ENCODE measurements at regions not wholly inside any gene's neighbourhood (a gene's known extent, or its start where the extent isn't known, plus 50 kb on each side); places are given as distances from the start of the nearest gene placed in this dataset.
"Not testable (repeated sequence)": the region's sequence is repeated elsewhere in the genome, so short reads cannot be mapped to it uniquely, and the experiment has no call there.

DNA sequence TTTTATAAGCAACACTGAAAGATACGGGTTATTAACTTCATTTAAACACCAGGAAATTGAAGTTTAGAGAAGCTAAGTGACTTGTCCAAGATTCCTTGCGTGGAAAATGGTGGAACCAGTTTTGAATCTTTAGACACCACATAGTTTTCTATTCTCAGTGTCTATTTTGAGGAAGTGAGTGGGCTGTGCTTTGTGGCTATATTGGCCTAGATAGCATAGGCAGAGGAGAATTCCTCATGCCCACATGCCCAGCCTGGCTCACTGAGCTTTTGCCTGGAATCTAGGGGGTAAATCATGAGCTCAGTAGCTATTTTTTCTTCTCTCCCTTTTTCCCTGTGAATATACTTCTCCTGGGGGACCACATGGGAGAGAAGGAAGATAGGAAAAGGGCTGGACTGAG, 431.3 kb downstream of the HS3ST3B1 start:
- DNase-seq (ENCODE audit: low read depth), result no peak

GRCh38 chr17:14731591-14731990, 430.7 kb downstream of the HS3ST3B1 start:
- no peak for DNase-seq (ENCODE audit: low read depth)

DNA sequence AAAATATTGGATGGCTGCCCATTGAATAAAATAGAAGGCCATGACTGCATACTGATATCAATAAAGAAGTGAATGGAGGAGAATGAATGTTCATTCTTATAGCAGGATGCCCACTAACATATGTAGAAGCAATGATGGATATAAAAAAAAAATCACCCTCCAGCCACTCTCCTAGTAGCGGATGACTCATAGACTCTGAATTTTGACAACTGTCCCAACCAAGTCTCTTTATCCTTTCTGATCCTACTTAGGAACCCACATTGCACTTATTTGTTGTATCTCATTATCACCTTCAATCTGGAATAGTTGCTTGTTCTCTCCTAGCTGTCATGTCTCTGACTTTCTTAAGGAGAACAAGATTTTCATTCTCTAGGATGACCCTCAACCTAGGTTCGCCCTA, 429.9 kb downstream of the HS3ST3B1 start:
- DNase-seq (ENCODE audit: low read depth), result no peak

- no peak for DNase-seq (ENCODE audit: low read depth)
These were observed 424.8 kb downstream of the HS3ST3B1 start for GRCh38 chr17:14725729-14726128.

- DNase-seq (ENCODE audit: low read depth), result no peak
These were observed 423.9 kb downstream of the HS3ST3B1 start for GRCh38 chr17:14724770-14725169.

GRCh38 chr17:14723349-14723748, 422.5 kb downstream of the HS3ST3B1 start:
- DNase-seq (ENCODE audit: low read depth), result not testable (repeated sequence)

DNA sequence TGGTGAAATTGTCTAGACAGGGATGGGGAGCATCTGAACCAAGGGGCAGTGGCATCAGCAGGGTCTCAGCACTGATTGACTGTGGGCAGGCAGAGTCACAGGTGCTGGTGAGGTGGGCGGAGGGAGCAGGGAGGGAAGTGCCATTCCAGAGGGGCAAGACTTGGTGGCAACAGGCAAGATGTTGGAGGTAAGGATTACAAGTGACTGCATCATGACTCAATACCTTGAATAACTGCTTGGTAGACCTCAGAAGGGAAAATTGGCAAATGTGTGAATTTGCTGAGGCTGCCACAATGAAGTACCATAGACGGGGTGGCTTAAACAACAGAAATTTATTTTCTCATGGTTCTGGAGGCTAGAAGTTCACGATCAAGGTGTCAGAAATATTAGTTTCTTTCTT, 419.1 kb downstream of the HS3ST3B1 start:
- no peak for DNase-seq (ENCODE audit: low read depth)

GRCh38 chr17:14717859-14718258, 417.0 kb downstream of the HS3ST3B1 start:
- no peak for DNase-seq (ENCODE audit: low read depth)

DNA sequence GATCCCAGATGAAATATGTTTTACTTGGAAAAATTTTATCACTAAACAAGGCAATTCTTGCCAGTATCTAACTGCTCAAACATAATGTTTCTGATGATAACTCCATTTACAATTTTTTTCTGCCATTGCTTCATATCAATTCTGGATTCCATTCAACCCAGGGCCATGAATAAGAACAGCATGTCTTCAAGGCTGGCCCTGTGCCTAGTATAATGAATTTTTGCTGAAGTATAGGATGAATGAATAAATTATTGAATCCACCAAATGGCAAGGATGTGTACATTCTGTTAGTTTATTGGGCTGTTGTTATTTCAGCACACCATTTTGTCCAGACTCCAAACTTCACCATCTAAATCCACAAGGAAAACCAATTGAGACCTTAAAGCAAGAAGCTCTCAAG, 414.7 kb downstream of the HS3ST3B1 start:
- no peak for DNase-seq (ENCODE audit: low read depth)

DNA sequence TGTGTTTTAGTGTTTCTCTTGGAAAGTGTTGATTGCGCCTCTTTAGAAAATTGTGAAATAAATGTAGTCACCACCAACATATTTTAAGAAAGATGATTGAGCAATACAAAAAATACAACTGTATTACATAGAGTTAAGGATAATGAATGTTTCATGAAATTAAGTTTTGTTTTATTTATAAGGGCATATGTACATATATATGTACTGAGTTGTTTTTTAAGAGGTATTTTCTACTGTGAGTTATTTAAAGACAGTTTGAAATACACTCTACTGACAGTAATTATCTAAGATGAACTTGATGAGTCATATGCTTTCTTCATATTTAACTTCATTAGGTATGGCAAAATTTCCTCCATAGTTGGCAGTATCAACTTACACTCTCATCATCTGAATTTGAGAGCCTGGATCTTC, 411.7 kb downstream of the HS3ST3B1 start:
- DNase-seq (ENCODE audit: low read depth), result no peak

DNA sequence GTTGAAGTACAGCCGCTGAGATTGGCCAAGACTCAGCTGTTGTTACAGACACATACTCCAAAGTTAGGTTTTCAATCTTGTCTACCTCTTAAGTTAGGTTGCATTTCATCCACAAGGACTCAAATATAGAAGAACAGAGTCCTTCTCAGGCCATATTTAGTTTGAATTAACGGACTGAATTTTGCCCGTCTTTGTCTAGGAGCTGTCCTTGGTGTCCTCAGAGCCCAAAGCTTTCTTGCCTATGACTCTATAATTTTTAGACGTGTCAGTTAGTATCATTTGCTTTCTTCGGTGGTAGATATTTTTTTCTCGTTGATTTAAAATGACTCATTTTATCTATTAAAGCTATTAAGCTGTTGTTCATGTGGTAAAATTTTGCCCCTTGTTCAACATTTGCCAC, 403.2 kb downstream of the HS3ST3B1 start:
- DNase-seq (ENCODE audit: low read depth), result no peak

DNA sequence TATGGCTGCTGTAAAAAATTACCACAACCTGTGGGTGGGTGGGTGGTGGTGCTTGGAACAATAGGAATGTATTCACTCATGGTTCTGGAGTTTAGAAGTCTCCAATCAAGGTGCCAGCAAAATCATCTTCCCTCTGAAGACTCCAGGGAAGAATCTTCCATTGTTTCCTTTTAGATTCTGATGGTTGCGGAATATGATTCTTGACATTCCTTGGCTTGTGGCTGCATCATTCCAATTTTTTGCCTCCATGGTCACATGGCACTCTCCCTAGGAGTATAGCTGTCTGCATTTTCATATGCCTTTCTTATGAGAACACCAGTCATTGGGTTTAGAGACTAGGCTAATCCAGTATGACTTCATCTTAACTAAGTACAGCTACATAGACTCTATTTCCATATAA, 401.0 kb downstream of the HS3ST3B1 start:
- no peak for DNase-seq (ENCODE audit: low read depth)

DNA sequence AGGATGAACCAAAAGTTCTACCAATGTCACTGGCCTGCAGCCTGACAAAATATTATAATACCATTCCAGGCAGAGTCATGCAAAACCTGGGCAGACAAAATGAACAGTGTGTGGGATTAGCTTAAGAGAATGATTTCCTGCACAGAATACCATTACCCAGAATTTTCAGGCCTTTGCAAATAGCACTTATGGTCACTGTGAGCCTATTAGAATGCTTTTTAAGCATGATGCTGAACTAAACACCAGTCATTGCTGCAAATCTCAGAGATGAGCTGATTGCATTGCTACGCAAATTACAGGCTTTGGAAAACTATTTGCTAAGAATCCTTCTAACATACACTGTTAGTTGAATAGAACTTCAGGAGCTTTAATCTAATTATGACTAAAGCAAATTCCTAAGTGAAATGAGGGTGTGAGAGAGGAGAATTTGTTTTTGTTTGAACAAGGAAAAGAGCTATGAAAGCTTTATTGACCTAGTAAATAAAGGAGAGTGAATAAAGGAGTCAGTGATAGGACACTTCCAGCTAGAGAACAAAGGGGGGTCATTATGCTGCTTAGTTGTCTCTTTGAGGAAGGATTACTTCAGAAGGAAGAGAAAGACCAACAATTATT, 398.8 kb downstream of the HS3ST3B1 start:
- no peak for DNase-seq (ENCODE audit: low read depth)

DNA sequence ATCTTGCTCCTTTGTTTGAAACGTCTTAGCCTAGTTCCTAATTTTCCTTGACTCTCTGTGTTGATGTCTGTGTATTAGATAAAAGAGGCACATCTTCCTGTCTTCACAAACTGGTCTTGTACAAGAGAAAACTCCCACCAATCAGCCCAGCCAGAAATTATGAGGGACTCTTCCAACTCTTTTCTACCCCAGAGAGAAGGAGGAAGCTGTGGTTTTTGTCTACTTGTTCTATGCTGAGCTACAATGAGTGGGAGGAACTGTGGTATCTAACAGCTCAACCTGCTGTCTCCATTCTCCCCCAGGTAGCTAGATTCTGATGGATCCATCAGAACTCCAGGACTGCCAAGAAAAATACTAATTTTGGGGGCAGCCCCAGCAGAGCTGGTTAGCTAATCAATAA, 392.5 kb downstream of the HS3ST3B1 start:
- DNase-seq (ENCODE audit: low read depth), result no peak

- DNase-seq (ENCODE audit: low read depth), result no peak
These were observed 389.8 kb downstream of the HS3ST3B1 start for GRCh38 chr17:14690704-14691103.

DNA sequence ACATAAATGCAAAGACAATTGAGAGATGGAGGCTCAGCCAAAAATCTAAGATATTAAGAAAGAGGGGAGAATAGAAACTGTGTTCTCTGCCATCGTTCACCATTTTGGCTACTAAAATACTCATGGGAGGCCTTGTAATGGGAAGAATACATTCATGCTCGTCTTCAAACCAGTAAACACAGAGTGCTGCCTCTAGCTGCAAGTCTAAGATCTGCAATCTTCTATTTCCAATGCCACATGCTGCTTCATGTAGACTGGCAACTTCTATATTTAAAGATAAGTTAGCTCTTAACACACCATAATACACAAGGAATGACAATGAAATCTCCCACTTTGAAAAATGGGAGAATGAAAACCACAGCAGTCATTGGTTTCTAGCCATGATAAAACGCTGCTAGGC, 387.3 kb downstream of the HS3ST3B1 start:
- no peak for DNase-seq (ENCODE audit: low read depth)

DNA sequence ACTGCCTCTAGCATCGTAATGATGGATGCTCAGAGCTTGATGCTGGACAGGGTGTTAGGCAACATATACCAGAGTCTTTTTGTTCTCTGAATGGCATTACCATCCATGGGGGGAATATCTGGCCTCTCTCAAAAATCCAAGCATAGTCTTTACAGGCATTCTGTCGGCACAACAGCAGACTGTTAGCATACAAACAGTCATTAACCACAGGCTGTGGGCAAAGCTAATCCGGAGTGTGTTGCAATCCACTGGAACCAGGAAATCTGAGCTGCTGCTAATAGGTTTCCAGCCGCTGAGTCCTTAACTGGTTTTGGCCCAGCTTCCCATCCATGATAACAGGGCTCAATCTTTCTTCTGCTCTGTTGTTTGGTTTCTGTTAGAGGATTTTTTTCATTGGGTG, 371.9 kb downstream of the HS3ST3B1 start:
- no peak for DNase-seq (ENCODE audit: low read depth)

DNA sequence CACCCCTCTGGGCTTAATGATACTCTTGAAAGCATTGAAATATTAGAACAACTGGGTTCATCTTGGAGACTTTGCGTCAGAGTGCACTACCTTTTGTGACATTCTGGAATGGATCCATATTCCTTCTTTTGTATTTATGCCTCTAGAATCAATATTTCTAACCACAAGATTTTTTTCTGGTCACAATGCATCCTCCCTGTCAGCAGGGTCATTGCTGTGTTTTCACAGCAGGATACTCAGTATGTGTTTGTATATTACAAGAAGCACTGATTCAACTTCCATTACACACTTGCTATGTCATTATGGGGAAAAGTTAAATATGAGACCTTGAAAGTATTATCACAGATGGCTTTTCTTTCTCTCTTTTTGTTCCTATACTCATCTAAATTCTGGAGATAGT, 370.0 kb downstream of the HS3ST3B1 start:
- DNase-seq (ENCODE audit: low read depth), result no peak

DNA sequence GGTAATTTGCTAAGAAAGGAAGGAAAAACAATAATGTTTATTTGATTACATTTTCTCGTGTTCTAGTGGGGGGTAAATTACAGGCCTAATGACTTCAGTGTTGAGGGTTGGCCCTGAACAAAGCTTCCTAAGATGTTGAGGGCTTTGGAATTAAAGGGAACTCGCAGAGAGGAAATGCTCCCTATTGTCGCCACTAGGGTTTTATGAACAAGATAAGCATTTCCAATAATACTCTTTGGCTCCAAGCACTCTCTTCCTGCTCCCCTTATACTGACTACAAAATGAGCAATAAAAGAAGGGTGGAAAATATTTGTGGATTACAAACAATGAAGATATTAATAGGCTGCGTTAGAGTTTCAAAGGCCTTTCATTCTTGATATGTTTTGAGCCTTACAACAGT, 363.6 kb downstream of the HS3ST3B1 start:
- no peak for DNase-seq (ENCODE audit: low read depth)

GRCh38 chr17:14641117-14641516, 340.2 kb downstream of the HS3ST3B1 start:
- no peak for DNase-seq (ENCODE audit: low read depth)

- DNase-seq (ENCODE audit: low read depth), result no peak
These were observed 336.4 kb downstream of the HS3ST3B1 start for GRCh38 chr17:14637260-14637659.

DNA sequence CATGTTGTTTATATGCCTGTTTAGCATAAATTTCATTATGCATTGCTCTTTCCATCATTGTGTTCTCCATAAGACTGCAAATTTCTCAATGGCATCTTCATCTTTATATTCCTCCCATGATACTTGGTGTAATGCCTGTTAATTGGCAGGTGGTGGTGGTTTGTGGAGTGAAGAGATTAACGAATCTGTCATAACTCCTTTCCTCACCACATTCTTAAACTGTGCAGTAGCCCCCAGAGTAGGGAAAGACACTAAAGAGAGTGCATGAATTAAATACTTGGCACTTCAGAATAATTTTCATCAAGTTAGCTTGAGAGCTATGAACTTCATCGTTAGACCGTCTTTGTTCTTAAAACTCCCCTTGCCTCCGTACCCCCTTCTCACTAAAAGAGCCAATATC, 329.7 kb downstream of the HS3ST3B1 start:
- no peak for DNase-seq (ENCODE audit: low read depth)

- DNase-seq (ENCODE audit: low read depth), result no peak
These were observed 329.2 kb downstream of the HS3ST3B1 start for GRCh38 chr17:14630046-14630445.

GRCh38 chr17:14622615-14623101, 321.8 kb downstream of the HS3ST3B1 start:
- DNase-seq (ENCODE audit: low read depth), result no peak

All from activated T-cell treated with anti-CD3 and anti-CD28 coated beads for 48 hours (primary cell).